Panc1 (cell line): ENCODE measurements at regions not wholly inside any gene's neighbourhood (a gene's known extent, or its start where the extent isn't known, plus 50 kb on each side); places are given as distances from the start of the nearest gene placed in this dataset.

Experiments
- ATAC-seq: fragments of 200-7000 bp; cut with Tn5 transposase; 2 replicates; pipeline ENCODE4 v1.9.1; 2020; ENCODE audit warnings: mild to moderate bottlenecking, moderate library complexity
- BruUV-seq: library from RNA; stranded (reverse); fragments of 400-500 nt; replicated peaks from 2 replicates; lab custom pipeline; 2021; lab: Mats Ljungman, UMichigan
- CTCF ChIA-PET: fragments of 300-600 bp; sonication (Branson Sonifier 250); formaldehyde crosslinking; loops from one replicate; lab custom pipeline; 2022; ENCODE audit warnings: antibody characterized with exemption; lab: Charles Lee
- POLR2A ChIA-PET: fragments of 300-600 bp; sonication (Branson Sonifier 250); formaldehyde crosslinking; loops from one replicate; lab custom pipeline; 2022; ENCODE audit warnings: antibody characterized with exemption; lab: Charles Lee
- DNase-seq: peaks from one replicate; pipeline ENCODE4 v3.0.0-alpha.2; 2010; ENCODE audit warnings: low read depth, low spot score
- H3K27ac ChIP-seq: 2 replicates; pipeline ENCODE4 v1.5.1; 2011; ENCODE audit warnings: mild to moderate bottlenecking, low read length, inconsistent platforms
- H3K27me3 ChIP-seq: fragments of 200-500 bp; sonication (Bioruptor generic); 2 replicates; pipeline ENCODE4 v1.6.0; 2014; ENCODE audit warnings: low read length, inconsistent platforms; ENCODE audit not compliant: control insufficient read depth, insufficient read depth
- H3K36me3 ChIP-seq: fragments of 200-500 bp; sonication (Bioruptor generic); 2 replicates; pipeline ENCODE4 v1.5.1; 2014; ENCODE audit warnings: inconsistent platforms, mild to moderate bottlenecking, low read length, moderate library complexity; ENCODE audit not compliant: control insufficient read depth, insufficient read depth
- H3K4me1 ChIP-seq: 2 replicates; pipeline ENCODE4 v1.5.1; 2011; ENCODE audit warnings: inconsistent platforms, mild to moderate bottlenecking, low read length, moderate library complexity; ENCODE audit not compliant: control insufficient read depth, insufficient read depth
- H3K4me3 ChIP-seq, 2 experiments: 2 replicates each; pipeline ENCODE4 v1.5.1; 2011 to 2012; ENCODE audit warnings: low read depth in 2 of 2, low read length in 2 of 2, mild to moderate bottlenecking in 2 of 2, inconsistent platforms in 1 of 2, moderate library complexity in 1 of 2
- H3K9me3 ChIP-seq: fragments of 200-500 bp; sonication (Bioruptor generic); 2 replicates; pipeline ENCODE4 v1.5.1; 2014; ENCODE audit warnings: low read depth, mild to moderate bottlenecking, inconsistent platforms, low read length, moderate library complexity; ENCODE audit not compliant: control insufficient read depth, insufficient read depth
- CTCF ChIP-seq: fragments of 450-650 bp; IDR thresholded peaks from 2 replicates; pipeline ENCODE4 v1.5.1; 2017; ENCODE audit warnings: mild to moderate bottlenecking
- POLR2AphosphoS5 ChIP-seq: IDR thresholded peaks from 2 replicates; pipeline ENCODE4 v1.6.1; 2012; ENCODE audit warnings: mild to moderate bottlenecking, low read depth, low read length, moderate library complexity
- SIN3A ChIP-seq: IDR thresholded peaks from 2 replicates; pipeline ENCODE4 v1.6.1; 2012; ENCODE audit warnings: low read depth, mild to moderate bottlenecking, low read length, moderate library complexity, borderline replicate concordance; ENCODE audit not compliant: insufficient read depth
- TCF7L2 ChIP-seq: IDR thresholded peaks from 2 replicates; pipeline ENCODE4 v1.6.1; 2011; ENCODE audit warnings: mild to moderate bottlenecking, low read depth, low read length, inconsistent platforms
- in situ Hi-C: cut with HindIII; loops from 2 replicates; pipeline ENCODE4 v1.10.0; 2016; ENCODE audit warnings: low sequenced_read_pairs, low pct_unique_long_range_greater_than_20kb
- intact Hi-C: fragments of 100-400 bp; cut with micrococcal nuclease; formaldehyde crosslinking; loops from one replicate; pipeline ENCODE4 v1.10.0; 2022; ENCODE audit not compliant: unreplicated experiment
- TF ChIP-seq, protein P1 (sequence below), 2 experiments: IDR thresholded peaks; 2 replicates each; pipeline ENCODE4 v1.6.1; 2011 to 2012; ENCODE audit warnings: low read depth in 2 of 2, control low read depth in 1 of 2, low read length in 1 of 2, mild to moderate bottlenecking in 1 of 2, moderate library complexity in 1 of 2; ENCODE audit not compliant: insufficient read depth in 1 of 2

GRCh38 chr12:32995623-32996022 is 99.0 kb upstream of the PKP2 start:
- CTCF ChIA-PET: no interaction called here
- DNase-seq: no peak

GRCh38 chr12:32993404-32993803 is 96.8 kb upstream of the PKP2 start:
- intact Hi-C loops: no loop called here
- no TSS peak for BruUV-seq
- in situ Hi-C loops: no loop called here

More at GRCh38 chr12:32995623-32996022, 99.0 kb upstream of the PKP2 start:
- H3K4me3 ChIP-seq: no peak overlapping the region
- POLR2A ChIA-PET: no interaction called here
- intact Hi-C loops (no loop called here), in situ Hi-C loops (no loop called here)
- H3K9me3 ChIP-seq: no peaks in the 10 kb centered on the region
- H3K27ac ChIP-seq: no peak overlapping the region
- BruUV-seq: no TSS peak
- no peaks in the 10 kb centered on the region for H3K27me3 ChIP-seq
- no peaks in the 10 kb centered on the region for H3K4me1 ChIP-seq
- H3K36me3 ChIP-seq: no peaks in the 10 kb centered on the region
- TF ChIP-seq CTCF: no peak
- TF ChIP-seq TCF7L2: no peak
- TF ChIP-seq, protein P1, sequence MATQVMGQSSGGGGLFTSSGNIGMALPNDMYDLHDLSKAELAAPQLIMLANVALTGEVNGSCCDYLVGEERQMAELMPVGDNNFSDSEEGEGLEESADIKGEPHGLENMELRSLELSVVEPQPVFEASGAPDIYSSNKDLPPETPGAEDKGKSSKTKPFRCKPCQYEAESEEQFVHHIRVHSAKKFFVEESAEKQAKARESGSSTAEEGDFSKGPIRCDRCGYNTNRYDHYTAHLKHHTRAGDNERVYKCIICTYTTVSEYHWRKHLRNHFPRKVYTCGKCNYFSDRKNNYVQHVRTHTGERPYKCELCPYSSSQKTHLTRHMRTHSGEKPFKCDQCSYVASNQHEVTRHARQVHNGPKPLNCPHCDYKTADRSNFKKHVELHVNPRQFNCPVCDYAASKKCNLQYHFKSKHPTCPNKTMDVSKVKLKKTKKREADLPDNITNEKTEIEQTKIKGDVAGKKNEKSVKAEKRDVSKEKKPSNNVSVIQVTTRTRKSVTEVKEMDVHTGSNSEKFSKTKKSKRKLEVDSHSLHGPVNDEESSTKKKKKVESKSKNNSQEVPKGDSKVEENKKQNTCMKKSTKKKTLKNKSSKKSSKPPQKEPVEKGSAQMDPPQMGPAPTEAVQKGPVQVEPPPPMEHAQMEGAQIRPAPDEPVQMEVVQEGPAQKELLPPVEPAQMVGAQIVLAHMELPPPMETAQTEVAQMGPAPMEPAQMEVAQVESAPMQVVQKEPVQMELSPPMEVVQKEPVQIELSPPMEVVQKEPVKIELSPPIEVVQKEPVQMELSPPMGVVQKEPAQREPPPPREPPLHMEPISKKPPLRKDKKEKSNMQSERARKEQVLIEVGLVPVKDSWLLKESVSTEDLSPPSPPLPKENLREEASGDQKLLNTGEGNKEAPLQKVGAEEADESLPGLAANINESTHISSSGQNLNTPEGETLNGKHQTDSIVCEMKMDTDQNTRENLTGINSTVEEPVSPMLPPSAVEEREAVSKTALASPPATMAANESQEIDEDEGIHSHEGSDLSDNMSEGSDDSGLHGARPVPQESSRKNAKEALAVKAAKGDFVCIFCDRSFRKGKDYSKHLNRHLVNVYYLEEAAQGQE (IDR thresholded peaks at IDR 0.05; ENCODE audit: insufficient read depth in 1 of 2, low read depth in 2 of 2, low read length in 1 of 2): no peak
- no peak for TF ChIP-seq POLR2AphosphoS5
- no peak for TF ChIP-seq SIN3A
- ATAC-seq: no peak

More at GRCh38 chr12:32993404-32993803, 96.8 kb upstream of the PKP2 start:
- TF ChIP-seq SIN3A (no peak), TCF7L2 (no peak), CTCF (no peak), POLR2AphosphoS5 (no peak)
- TF ChIP-seq, protein P1 (IDR thresholded peaks at IDR 0.05; ENCODE audit: insufficient read depth in 1 of 2, low read depth in 2 of 2, low read length in 1 of 2): no peak
- DNase-seq: no peak
- H3K27ac ChIP-seq: no peak overlapping the region
- ChIA-PET POLR2A (no interaction called here), CTCF (no interaction called here)
- no peaks in the 10 kb centered on the region for H3K4me1 ChIP-seq
- no peak for ATAC-seq
- H3K27me3 ChIP-seq: no peaks in the 10 kb centered on the region
- H3K36me3 ChIP-seq: no peaks in the 10 kb centered on the region
- H3K4me3 ChIP-seq: no peak overlapping the region
- H3K9me3 ChIP-seq: no peaks in the 10 kb centered on the region
